Hematopoietic multipotent progenitor cell (in vitro differentiated cells): ENCODE measurements at regions not wholly inside any gene's neighbourhood (a gene's known extent, or its start where the extent isn't known, plus 50 kb on each side); places are given as distances from the start of the nearest gene placed in this dataset.
"Not testable (repeated sequence)": the region's sequence is repeated elsewhere in the genome, so short reads cannot be mapped to it uniquely, and the experiment has no call there.

ENCODE experiments used
- DNase-seq, 3 donors: peaks; one replicate each; pipeline ENCODE4 v3.0.0-alpha.2; 2011 to 2015; ENCODE audit warnings: low read depth in 2 of 3, low spot score in 2 of 3

DNA sequence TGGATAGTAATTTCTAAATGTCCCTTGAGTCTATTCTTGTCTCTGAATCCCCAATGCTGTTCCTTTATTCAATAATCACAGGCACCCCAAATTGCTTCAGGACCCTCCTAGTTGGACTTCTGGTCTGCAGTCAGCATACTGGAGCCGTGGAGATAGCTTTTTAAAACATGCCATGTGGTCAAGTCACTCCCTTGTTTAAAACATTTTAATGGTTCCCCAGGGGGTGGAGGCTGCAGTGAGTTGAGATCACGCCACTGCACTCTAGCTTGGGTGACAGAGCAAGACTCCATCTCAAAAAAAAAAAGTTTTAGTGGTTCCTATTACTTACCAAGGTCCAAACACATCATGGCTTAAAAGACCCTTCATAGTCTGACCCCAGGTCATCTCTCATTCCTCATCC lies 220.3 kb downstream of the ADAMTS15 start:
- DNase-seq = no peak

DNA sequence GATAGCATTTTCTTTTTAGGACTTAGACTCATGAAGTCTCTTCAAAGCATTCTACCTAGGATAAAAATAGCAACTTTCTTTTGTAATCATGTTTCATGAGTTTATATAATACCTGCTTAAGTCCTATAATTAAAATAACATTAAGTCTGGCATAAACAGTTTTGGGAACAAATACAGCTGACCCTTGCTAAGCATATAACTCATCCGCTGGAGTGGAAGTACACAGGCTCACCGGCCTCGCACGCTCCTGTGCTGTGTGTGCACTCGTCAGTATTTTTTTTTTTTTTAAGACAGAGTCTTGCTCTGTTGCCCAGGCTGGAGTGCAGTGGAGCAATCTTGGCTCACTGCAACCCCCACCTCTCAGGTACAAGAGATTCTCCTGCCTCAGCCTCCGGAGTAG lies 221.8 kb downstream of the ADAMTS15 start:
- DNase-seq = no peak

DNA sequence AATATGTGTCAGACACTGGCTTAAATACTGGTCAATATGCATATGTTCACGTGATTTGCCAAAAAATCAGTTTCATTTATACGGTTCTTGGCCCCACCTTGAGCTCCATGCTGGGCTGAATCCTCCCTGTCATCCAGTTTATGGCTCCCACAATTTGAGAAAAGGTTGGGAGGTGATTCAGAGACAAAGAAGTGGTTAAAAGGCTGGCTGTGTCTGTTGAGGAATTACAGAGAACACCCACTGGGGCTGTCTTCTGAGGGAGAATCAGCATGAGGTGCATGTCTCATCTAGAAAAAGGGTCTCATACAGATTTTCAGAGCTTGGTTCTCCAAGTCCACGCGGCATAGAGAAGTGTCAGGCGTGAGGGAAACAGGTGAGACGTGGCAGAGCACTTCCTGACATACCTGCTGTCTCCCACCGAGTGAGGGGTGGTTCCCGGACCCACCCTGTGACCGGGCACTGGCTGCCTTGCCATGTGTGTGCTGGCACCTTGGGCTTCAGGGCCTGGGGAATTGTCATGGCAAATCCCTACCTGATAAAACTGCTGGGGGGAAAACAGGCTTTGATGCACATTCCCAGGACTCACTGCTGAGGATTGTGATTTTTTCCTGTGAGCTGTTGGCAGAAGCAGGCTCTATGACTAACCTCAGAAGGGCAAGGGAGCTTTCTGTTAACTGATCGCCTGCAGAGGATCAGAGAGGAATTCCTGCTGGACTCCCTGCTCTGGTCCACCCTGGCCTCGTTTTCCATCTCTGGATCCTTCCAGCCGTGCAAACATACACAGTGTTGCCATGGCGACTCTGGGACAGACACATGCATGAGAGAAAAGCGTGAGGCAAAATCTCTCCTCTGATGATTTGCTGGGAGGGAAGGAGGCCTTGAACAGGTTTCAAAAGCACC lies 223.6 kb downstream of the ADAMTS15 start:
- DNase-seq = no peak

DNA sequence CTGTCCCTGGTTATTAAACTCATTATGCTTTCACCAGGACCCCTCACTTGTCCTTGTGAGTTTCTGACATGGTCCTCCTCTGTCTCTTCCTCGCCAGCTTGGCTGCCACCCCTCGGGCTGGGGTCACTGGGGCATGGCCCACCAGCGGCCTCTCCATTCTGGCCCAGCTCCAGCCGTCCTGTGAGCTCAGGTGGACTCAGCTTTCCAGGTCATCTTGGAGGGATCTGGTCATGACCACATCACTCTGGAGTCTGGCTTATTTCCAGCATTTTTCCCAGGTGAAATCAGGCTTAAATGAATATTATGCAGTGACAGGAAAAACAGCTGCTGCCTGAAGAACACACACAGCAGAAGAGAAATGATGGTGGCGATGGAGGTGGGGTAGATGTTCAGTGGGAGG lies 224.5 kb downstream of the ADAMTS15 start:
- DNase-seq = no peak

DNA sequence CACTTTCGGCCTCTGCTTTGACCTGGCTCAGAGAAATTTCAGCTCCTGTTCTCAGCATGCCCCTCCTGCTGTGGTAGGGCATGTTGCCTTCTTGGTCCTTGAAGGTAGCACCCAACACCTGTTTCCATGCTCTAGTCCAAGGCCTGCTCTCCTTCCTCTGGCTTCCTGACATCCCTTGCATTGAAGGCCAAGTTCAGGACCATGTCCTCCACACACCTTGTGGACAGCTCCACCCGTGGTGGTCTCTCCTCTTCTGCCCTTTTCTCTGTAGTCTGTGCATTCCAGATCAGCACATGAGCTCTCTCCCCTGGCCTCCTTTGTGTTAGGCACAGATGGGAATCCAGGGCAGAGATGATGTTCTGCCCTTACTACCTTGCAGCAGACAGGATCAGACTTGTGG lies 225.3 kb downstream of the ADAMTS15 start:
- no peak for DNase-seq

DNA sequence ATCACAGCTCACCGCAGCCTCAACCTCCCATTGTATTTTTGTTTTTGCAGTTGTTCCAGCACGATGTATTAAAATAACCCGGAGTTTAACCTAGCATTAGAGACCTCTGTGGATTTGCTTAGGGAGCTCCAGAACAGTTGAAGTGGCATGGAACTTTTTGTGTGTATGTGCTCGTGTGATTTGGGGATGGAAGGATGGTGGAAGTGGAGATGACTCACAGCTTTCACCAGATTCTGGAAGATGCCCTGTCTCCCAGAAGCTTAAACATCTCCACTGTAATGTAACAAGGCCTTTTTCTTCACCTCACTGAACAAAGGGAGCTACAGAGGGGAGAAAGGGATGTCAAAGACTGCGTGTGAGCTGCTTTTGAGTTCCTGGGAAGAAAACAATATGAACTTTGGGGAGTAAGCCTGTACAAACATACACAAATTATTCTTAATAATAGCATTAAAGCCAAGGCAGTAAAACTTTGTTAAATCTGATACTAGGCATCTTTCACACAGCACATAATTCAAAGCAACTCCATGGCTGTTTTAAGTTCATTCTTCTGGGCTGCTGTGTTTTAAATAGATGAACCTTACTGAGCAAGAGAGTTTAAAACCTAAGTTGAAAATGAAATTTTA lies 226.4 kb downstream of the ADAMTS15 start:
- DNase-seq = no peak

DNA sequence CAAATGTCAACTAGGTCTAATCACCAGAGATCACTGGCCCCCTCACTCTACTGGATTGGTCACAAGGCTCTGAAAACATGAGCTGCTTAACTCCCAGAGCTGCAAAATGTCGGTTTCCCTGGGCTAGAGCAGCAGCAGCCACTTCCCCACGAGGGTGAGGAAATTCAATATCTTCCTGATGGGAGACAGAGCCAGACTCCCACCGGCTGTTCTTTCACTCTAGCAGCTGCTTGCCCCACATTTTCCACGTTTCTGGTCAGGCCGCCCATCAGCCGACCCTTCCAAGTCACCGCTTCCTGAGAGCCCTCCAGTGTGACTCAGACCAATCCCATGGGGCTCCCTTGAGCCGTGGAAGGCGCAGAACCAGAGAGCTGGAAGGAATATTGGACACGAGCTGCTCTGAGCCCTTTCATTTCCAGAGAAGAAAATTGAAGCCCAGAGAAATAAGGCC lies 227.0 kb downstream of the ADAMTS15 start:
- DNase-seq = no peak

DNA sequence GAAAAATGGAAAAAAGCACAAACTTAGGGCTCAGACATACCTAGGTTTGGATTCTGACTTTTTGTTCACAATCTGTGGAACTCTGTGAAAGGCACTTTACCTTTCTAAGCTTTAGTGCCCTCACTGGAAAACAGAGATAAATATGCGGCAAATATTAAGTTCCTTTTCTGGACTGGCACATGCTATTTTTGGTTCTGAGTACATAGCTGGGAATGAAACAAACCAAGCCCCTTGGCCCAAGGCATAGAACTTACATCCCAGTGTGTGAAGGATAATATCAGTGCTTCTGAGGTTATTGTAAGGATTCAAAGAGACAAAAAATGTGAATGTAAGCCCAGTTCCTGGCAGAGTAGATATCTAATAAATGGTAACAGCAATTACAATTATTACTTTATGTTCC lies 227.5 kb downstream of the ADAMTS15 start:
- DNase-seq = no peak

DNA sequence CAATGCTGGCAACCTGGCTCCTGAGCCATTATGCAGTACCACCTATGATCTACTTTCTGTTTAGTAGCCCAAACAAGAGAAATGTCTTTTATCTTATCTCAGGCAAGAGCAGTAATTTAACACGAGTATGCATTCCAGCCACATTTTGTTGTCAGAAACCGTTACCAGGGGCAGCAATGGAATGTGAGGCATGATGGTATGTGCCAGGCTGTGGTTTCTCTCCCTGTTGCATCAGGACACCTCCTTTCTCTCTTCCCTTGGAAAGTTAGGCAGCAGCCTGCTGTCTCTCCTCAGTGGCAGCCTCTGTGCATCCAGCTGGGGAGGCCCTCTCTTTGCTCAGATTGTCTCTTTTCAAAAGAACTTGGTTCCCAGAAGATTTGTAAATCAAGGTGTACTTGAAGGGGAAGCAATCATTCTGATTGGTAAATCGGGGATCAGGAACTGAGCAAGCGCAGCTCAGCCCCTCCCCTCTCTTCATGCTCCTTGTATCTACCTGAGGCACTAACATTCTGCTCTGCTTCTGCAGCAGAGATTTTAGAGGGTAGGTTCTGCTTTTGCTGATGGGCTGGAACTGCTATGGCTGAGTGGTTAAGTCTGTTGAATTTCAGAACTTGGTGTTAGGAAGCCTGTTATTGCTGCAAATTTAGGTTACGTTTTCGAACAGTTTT lies 229.2 kb downstream of the ADAMTS15 start:
- no peak for DNase-seq

DNA sequence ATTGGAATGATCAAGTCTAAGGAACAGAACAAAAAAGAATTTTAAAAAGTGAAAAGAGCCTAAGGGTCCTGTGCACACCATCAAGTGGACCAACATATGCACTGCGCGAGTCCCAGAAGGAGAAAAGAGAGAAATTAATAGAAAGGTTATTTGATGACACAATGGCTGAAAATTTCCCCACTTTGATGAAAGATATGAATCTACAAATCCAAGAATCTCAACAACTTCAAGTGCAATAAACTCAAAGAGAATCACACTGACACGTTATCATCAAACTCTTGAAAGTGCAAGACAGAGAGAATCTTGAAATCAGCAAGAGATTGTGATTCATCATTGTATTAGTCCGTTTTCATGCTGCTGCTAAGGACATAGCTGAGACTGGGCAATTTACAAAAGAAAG lies 230.8 kb downstream of the ADAMTS15 start:
- no peak for DNase-seq

DNA sequence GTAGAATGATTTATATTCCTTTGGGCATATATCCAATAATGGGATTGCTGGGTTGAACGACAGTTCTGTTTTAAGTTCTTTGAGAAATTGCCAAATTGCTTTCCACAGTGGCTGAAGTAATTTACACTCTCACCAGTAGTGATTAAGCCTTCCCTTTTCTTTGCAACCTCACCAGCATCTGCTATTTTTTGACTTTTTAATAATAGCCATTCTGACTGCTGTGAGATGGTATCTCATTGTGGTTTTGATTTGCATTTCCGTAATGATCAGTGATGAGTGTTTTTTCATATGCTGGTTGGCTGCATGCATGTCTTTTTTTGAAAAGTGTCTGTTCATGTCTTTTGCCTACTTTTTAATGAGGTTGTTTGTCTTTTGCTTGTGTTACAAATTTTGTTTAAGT lies 233.8 kb downstream of the SNX19 start:
- DNase-seq = not testable (repeated sequence)

DNA sequence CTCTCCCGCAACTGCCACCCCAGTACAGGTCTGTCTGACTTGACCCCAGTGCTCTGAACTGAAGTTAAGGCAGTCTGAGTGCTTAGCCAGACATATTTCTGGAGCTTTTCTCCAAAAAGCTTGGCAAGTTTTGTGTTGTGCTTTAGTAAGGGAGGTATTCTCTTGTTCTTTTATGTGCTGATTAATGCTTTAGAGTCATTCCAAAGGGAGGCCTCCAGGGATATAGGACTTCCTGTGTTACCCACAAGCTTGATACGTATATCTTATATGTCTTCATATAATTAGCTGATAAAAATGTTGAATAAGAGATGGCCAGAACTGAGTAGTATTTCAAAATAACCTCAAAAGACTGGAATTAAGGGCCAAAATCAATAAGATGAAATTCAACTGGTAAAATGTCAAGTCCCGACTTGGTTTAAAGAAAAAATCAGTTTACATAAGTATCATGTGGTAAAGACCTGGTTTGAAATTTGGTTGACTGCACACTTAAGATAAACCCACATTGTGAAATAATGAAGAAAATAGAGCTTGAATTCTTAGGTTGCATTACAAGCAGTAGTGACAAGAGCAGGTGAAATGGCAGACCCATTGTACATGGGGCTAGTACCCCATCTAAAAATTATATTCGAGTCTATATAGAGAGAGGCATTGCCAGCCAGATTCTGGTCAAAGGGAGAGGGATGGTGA lies 226.9 kb downstream of the SNX19 start:
- no peak for DNase-seq

DNA sequence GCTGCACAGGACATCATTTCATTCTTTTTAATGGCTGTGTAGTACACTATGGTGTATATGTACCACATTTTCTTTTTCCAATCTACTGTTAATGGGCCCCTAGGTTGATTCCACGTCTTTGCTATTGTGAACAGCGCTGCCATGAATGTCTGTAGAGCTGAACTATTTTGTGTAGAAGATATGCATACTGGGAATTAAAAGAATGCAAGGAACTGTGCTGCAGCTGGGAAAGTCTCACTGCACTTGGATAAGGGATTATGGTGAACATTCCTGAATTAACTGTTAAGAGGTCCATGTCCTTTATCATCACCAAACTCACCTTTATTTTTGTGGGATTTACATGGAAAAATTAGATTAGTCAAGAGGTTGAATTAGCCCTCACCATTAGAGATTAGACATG lies 224.7 kb downstream of the SNX19 start:
- DNase-seq = no peak

DNA sequence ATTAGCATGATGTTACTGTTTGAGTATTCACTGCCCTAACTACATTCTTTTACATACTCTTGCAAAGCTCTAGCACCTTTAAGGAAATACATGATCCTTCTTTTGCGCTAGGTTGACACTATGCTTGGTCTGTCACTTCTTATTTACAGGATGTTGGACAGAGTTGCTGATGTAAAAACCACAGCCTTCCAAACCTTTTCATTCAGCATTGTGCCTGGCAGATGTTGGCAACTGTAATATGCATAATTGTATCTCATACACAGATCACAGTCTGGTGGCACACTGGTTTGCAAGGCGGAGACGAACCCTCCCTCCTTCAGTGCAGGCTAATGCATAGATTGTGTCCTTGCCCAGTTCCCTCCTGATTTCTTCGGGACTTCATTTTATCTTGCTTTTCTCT lies 224.1 kb downstream of the SNX19 start:
- DNase-seq = no peak

DNA sequence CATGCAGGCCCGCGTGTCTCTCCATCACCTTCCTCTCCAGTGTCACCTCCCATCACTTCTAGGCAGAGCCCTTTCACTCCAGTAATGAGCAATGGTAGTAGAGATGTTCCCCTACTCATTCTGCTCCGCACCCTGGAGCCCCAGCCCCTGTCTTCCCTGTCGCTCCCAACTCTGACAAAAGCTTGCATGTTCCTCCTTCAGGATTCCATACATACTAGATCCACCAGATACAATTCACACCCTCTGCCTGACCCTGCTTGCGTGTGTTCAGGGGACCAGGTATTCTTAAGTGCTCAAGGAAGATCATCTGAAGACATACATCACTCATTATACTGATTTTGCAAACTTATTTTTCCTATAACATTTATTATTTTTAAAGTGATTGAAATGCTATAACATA lies 222.7 kb downstream of the SNX19 start:
- DNase-seq = no peak

DNA sequence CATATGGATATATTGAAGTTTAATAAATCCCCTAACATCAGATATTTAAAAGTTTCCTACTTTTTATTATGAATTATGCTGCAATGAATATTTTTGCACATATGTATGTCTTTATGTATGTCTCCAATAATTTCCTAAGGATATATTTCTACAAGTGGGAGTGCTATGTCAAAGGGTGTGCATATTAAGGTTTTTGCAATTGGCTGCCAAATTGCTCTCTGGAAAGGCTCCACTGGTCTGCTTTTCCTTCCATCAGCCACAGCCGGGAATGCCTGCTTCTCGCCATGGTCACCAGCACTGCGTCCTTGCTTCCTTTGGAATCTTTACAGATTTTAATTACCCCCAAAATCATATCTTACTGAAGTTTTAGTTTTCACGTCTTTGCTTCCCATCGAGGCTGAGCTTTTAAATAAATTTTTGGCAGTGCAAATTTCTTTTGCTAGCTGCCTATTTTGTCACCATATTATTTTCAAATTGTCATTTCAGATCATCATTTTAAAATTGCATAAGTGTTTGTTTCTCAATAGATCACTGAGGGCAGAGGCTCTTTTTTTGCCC lies 221.7 kb downstream of the SNX19 start:
- no peak for DNase-seq

DNA sequence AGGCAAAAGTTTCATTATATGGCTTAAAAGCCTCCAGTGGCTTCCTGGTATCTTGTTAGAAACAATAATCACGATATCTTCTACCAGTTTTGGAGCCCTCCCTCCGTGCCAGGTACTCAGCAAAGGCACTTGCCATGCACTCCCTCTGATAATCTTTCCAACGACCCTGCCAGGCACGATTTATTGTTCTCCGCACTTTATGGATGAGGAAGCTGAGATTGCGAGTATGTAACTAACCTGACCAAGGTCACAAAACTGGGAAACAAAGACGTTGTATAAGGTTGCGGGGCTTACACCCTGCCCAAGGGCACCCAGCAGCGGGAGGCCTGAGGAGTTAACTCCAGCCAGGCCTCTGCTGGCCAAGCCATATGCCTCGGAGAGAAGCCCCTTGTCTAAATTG lies 218.1 kb downstream of the SNX19 start:
- DNase-seq = no peak

DNA sequence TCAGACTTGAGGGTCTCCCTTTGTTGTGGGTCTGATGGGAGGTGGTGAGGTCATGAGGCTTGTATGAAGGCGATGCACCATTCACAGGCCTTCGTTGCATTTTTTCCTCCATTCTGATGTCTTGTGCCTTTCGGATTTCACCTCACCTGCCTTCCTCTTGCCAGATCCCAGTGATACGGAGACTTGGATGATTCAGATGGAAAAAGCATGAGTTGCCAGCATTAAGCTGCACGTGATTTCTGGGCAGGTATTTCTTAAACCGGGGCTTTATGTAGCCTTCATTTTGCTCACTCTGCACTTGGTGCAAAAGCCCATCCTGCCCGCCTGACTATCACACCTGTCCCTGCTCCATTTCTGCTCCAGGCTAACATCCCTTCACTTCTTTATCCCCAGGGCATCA lies 216.7 kb downstream of the SNX19 start:
- no peak for DNase-seq

DNA sequence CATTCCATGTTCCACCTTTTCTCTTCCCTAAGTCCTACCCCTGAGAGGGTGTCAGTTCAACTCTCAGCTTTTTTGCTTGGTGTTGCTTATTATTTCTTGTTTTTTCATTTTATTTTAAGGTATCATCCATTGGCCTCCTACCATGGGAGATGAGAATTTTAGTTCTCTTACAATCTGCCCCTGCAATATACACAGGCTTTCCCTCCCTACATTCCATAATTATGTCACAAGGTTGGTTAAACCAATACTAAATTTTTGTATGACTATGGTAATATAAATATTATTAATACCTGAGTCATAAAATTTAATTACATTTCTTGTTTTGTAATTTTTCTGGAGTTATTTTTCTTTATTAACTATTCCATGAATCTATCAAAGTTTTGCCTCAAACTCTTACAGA lies 216.2 kb downstream of the SNX19 start:
- DNase-seq = no peak

DNA sequence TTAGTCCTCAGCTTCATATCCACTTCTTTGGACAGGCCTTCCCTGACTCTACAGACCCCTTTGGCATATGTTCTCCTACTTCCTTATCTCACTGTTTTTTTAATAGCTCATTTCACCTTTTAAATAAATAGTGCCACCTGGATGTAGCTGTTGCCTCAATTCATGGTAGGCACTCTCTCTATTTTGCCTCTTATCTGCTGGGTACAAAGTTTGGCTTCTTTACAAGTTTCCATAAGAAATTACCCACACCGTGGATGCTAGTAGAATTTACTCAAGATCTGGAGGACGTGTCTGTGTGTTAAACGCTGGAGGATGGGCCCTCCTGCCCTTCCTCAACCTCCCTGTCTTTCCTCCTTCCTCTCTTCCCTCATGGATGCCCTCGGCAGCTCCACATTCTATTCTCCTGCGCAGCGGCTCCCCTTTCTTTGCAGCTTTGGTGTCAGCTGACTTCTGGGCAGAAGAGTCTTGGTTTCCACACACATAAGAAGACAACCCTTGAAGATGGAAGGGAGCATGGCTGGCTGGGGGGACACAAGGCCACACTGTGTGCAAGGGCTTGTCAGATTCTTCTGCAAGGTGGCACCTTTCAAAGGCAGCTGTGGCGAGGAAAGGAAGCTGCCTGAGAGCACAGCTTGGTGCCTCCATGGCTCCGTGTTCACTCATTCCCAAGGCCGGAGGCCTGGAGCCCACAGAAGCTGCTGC lies 212.6 kb downstream of the SNX19 start:
- no peak for DNase-seq
